ENCODE measurements at regions not wholly inside any gene's neighbourhood (a gene's known extent, or its start where the extent isn't known, plus 50 kb on each side); places are given as distances from the start of the nearest gene placed in this dataset.

DNA sequence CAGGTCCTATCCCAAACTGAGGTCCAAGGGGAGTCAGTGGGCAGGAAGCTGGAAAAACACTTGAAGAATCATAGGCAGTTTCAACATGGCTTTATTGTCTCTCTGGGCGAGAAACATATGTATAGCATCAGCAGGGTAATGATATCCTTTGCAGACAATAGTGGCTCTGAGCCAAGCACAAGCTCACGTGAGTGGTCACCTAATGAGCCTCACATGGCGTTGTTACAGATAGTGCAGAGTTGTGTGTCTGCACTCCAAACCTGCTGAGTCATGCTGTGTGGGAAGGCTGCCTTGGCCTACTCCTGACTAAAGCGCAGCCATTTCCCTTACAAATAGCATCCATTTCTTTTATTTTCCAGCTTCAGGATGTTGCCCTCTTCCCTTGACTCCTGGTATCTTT lies 105.2 kb upstream of the SYT1 start:
- Histone ChIP-seq H3K4me3 (no peak overlapping the region), H3K4me1 (replicated peaks) (no peaks in the 10 kb centered on the region), H3K36me3 (no peaks in the 10 kb centered on the region), H3K27me3 (replicated peaks; ENCODE audit: insufficient read depth) (no peaks in the 10 kb centered on the region), H3K27ac (no peak overlapping the region), H3K9me3 (no peaks in the 10 kb centered on the region)
- DNase-seq (ENCODE audit: low spot score): no peak
- WGBS: 60% methylated on average over 4 of the region's 4 CpGs
- TF ChIP-seq POLR2AphosphoS5 (IDR thresholded peaks at IDR 0.05) (no peak), POLR2A (IDR thresholded peaks at IDR 0.05) (no peak), CTCF (IDR thresholded peaks at IDR 0.05) (no peak)
- intact Hi-C loops (cut with DNase I): no loop called here

- Histone ChIP-seq H3K9me3 (no peaks in the 10 kb centered on the region), H3K4me3 (no peak overlapping the region), H3K36me3 (no peaks in the 10 kb centered on the region), H3K27ac (no peak overlapping the region), H3K27me3 (replicated peaks; ENCODE audit: insufficient read depth) (no peaks in the 10 kb centered on the region), H3K4me1 (replicated peaks) (no peaks in the 10 kb centered on the region)
- TF ChIP-seq POLR2AphosphoS5 (IDR thresholded peaks at IDR 0.05): no peak
- no peak for TF ChIP-seq CTCF (IDR thresholded peaks at IDR 0.05)
- no peak for TF ChIP-seq POLR2A (IDR thresholded peaks at IDR 0.05)
- WGBS: 91% methylated on average over 5 of the region's 5 CpGs
- intact Hi-C loops (cut with DNase I): no loop called here
- no peak for DNase-seq (ENCODE audit: low spot score)
Observed at GRCh38 chr12:78760906-78761305, 103.7 kb upstream of the SYT1 start.

DNA sequence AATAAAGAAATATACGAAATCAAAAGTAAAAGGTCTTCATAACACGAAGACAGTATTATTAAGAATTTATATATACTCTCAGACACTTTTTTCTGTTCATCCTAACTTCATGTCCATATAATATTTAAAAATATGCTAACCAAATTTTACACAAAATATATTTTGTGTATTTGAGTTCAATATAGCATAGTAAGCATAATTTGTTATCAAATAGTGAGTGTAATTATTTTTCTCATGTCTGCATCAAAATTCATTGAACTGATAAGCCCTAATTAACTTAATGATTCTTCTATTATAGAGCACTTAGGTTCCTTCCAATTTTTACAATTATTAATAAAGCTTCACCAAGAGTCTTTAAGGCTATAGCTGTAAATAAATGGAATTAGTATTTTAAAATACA lies 99.7 kb upstream of the SYT1 start:
- intact Hi-C loops (cut with DNase I): no loop called here
- no peaks in the 10 kb centered on the region for H3K36me3 ChIP-seq

DNA sequence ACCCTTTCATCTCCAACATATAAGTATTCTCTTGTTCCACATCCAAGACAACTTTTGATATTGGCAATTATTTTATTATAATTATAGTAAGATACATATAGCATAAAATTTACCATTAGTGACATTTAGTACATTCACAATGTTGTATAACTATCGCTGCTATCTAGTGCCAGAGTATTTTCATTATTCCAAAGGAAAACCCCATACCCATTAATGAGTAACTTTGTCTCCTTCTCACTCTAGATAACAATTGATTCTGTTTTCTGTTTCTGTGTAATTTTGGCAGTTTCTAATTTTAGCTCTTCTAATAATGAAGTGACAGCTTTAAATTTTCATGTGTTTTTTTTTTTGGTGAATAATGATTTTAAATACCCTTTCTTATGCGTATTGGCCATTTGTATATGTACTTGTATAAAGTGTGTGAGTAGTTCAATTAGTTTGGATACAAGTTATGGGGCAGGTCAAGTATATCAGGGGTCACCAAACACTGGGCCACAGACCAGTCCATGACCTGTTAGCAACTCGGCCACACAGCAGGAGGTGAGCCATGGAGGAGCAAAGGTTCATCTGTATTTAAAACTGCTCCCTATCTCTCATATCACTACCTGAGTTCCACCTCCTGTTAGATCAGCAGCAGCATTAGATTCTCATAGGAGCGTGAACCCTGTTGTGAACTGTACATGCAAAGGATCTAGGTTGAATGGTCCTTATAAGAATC lies 97.2 kb upstream of the SYT1 start:
- H3K4me1 ChIP-seq (replicated peaks): no peaks in the 10 kb centered on the region
- intact Hi-C loops (cut with DNase I): no loop called here
- H3K27ac ChIP-seq: no peak overlapping the region
- 92% methylated on average over 4 of the region's 4 CpGs for WGBS
- H3K9me3 ChIP-seq: no peaks in the 10 kb centered on the region
- no peak overlapping the region for H3K4me3 ChIP-seq
- no peaks in the 10 kb centered on the region for H3K36me3 ChIP-seq
- no peak for TF ChIP-seq CTCF (IDR thresholded peaks at IDR 0.05)
- TF ChIP-seq POLR2AphosphoS5 (IDR thresholded peaks at IDR 0.05): no peak
- no peak for TF ChIP-seq POLR2A (IDR thresholded peaks at IDR 0.05)
- DNase-seq (ENCODE audit: low spot score): no peak
- H3K27me3 ChIP-seq (replicated peaks; ENCODE audit: insufficient read depth): no peaks in the 10 kb centered on the region

More for the DNA sequence above, 99.7 kb upstream of the SYT1 start:
- DNase-seq (ENCODE audit: low spot score): no peak
- Histone ChIP-seq H3K4me3 (no peak overlapping the region), H3K27me3 (replicated peaks; ENCODE audit: insufficient read depth) (no peaks in the 10 kb centered on the region), H3K4me1 (replicated peaks) (no peaks in the 10 kb centered on the region), H3K9me3 (no peaks in the 10 kb centered on the region), H3K27ac (no peak overlapping the region)
- no peak for TF ChIP-seq POLR2A (IDR thresholded peaks at IDR 0.05)
- TF ChIP-seq POLR2AphosphoS5 (IDR thresholded peaks at IDR 0.05): no peak
- TF ChIP-seq CTCF (IDR thresholded peaks at IDR 0.05): no peak
- WGBS: 92% methylated on average over 2 of the region's 2 CpGs

- Histone ChIP-seq H3K36me3 (no peaks in the 10 kb centered on the region), H3K27ac (no peak overlapping the region), H3K9me3 (no peaks in the 10 kb centered on the region), H3K4me1 (replicated peaks) (no peaks in the 10 kb centered on the region), H3K27me3 (replicated peaks; ENCODE audit: insufficient read depth) (no peaks in the 10 kb centered on the region), H3K4me3 (no peak overlapping the region)
- intact Hi-C loops (cut with DNase I): no loop called here
- WGBS: 54% methylated on average over 2 of the region's 2 CpGs
- DNase-seq (ENCODE audit: low spot score): no peak
- TF ChIP-seq POLR2A (IDR thresholded peaks at IDR 0.05) (no peak), POLR2AphosphoS5 (IDR thresholded peaks at IDR 0.05) (no peak), CTCF (IDR thresholded peaks at IDR 0.05) (no peak)
Observed at GRCh38 chr12:78778339-78778738, 86.2 kb upstream of the SYT1 start.

Data from prostate gland (tissue), 2 donors.